ENCODE measurements at regions not wholly inside any gene's neighbourhood (a gene's known extent, or its start where the extent isn't known, plus 50 kb on each side); places are given as distances from the start of the nearest gene placed in this dataset.

DNA sequence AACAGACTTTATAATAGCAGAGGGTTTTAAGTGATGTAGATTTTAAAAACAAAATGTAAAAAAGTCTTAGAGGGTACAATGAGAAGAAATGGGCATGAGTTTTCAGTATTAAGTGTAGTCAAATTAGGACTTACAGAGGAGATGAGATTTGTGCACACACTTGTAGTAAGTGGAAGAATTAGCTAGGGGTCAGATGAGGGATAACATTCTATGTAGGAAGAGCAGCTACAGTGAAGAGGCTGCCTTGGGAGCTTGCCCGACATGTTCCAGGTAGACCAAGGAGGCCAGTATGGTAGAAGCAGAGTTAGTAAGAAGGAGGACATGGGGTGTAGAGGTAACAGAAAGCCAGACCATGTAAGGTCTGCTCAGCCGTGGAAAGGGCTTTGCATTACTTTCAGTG, 189.2 kb upstream of the DSEL start:
- DNase-seq: no peak

DNA sequence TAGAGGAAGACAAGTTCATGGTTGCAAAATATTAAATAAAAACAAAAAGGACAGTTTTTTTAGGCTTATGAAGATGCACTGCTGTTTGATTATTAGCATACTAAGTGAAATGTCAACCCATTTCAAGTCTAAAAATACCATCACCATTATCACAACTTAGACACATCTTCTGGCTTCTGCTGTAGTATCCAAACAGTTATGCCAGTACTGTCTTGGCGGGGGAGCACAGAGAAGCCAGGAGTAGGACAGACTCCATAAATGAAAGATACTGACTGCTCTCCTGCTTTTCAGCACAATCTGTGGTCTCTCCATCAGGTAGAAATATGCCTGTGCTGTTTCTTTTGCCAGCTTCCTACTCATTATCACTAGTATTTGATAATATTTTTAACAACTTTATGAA, 179.2 kb upstream of the DSEL start:
- no peak for DNase-seq

DNA sequence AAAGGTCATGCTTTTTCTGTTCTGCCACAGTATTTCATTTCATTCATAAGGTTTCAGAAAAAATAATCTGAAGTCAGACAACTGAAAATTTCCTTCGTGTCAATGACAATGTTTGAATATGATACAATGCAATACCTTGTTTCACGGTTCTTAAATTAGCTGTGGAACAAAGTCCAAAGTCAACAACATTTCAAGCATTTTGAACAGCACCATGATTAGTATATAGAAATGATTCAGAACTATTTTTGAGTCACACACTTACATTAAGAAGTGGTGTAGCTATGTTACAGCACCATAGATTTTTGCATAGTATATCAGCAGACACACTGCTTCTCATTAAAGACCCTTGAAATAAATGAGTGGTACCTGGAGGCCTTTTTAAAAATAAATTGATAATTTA, 178.3 kb upstream of the DSEL start:
- DNase-seq: no peak

DNA sequence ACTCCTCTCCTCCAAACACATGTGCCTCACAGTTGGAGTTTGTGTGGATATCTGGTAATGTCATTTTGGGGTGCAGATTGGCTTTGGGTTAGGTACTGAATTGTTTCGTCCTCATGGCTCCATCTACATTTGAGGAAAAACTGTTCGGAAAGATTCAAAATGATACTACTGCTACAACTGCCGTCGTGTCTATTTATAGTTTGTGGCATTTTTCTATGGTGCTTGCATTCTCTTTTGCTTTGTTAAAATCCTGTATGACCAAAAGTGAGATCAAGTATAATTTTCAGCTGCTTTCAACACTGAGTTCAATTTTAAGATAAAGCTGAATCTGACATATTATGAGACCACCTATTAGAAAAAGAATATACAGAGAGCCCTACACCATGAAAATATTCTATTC, 176.3 kb upstream of the DSEL start:
- no peak for DNase-seq

DNA sequence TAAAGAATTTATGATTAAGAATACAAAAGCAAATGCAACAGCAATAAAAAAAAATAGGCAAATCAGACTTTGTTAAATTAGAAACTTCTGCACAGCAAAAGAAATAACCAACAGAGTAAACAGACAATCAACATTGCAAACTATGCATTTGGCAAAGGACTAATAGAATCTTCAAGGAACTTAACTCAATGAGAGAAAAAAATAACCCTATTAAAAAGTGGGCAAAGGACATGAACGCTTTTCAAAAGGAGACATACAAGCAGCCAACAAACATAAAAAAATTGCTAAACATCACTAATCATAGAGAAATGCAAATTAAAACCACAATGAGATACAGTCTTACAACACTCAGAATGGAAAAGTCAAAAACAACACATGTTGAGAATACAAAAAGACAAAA, 166.0 kb upstream of the DSEL start:
- DNase-seq: no peak

DNA sequence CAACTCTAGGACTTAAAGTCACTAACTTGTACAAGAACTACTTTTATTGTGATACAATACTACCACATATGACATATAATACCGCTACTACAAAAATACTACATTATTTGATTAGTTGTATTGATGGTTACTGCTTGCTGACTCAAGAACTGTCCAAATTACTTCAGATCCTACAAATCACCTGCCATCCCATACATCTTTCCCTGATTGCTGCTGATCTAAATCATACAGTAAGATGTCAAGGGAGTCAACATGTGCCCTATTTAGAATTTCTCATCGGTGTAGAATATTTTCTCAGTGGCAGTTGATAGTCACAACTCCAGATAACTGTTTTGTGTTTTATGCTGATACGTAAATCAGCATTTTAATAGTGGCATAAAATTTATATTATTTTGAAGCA, 161.0 kb upstream of the DSEL start:
- DNase-seq: no peak

DNA sequence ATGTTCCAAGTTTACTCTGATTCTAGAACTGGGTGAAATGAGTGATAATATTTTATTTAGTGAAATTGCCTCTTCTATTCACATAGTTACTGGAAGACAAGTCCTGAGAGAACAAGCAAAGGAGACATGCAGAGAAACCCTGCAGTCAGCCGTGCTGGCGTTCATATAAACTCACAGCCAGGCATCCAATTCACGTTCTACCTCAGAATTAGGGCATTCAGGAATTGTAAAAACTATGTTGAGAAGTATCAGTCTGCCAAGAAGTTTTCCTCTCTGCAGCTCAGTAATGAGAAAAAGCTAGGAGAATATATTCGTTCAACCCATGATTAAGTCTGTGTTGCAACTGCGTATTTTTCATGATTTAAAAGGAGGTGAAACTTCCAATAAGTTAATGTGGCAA, 156.2 kb upstream of the DSEL start:
- DNase-seq: no peak

DNA sequence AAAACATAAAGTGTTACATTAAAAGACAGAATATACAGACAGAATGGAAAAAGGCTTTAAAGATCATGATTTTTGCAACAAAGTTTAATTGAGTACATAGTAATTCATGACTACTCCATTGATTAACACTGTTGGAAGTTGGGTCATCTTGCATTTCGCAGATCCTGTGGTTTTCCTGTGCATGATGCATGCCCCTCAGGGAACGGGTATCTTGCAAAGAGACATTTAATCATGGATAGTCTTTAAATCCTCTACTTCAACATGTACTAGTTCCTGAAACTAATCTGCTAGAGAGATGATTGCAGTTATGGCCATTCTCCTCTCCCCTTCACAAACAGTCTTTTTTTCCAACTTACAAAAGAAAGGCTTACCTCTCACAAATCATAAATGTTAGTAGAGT, 155.6 kb upstream of the DSEL start:
- no peak for DNase-seq

DNA sequence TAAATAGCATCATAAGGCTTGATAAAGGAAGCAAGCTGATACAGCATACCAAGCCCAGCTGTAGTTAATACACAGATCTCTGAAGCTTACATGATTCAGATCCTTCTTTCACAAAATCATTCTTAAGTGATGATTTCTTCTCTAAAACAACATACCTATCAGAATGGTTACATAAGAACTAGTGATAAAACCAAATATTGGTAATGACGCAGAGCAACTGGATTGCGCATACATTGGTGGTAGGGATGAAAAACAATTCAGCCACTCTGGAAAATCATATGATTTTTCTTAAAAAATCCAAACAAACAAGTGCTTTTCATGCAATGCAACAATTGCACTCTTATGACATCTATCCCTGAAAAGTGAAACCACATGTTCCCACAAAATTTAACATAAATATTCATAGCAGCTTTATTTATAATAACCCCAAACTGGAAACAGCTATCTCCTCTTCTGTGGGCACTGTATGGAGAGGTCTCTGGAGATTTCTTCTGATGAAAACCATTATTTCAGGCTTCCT, 153.6 kb upstream of the DSEL start:
- DNase-seq: no peak

DNA sequence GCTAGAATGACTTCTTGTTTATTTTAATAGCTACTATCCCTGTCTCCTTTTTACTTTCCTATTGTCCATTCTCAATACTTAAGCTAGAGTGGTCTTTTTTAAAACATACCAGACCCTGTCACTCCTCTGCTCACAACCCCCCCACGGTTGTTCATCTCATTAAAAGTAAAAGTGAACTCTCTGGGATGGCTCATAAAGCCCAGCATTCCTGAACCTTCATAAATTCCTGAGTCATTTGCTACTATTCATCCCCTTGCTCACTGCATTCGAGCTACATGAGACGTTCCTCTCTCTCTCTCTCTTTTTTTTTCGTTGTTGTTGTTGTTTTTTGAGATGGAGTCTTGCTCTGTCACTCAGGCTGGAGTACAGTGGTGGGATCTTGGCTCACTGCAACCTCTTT, 148.7 kb upstream of the DSEL start:
- no peak for DNase-seq

DNA sequence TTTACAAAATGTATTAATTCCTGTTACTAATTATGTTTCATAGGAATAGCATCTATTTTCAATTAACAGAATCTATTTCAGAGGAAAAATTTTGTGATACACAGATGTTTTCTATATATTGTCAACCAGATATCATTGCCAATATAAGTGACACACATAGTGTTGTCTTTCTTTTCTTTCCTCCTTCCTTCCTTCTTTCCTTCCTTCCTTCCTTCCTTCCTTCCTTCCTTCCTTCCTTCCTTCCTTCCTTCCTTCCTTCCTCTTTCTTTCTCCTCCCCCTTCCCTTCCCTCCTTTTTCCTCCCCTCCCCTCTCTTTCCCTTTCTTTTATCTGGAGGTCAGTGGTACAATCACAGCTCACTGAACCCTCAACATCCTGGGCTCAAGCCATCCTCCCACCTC, 146.5 kb upstream of the DSEL start:
- DNase-seq: no peak

DNA sequence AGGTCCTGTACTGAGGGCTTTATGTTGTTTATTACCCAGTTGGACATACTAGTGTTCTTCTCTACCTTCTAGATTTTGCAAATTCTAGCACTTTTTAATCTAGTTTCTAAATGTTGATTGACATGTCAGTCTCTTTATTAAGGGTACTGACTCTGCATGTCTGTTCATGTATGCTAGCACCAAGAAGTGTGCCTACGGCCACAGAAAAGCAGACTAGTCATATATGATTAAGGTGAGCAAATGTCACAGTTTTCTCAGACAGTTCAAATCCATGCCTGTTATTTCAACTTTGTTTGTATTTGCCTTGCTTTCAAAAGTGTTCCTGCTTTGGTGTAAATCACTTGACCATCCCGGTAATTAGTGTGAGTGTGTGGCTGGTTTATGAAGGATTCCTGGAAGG, 145.0 kb upstream of the DSEL start:
- no peak for DNase-seq

DNA sequence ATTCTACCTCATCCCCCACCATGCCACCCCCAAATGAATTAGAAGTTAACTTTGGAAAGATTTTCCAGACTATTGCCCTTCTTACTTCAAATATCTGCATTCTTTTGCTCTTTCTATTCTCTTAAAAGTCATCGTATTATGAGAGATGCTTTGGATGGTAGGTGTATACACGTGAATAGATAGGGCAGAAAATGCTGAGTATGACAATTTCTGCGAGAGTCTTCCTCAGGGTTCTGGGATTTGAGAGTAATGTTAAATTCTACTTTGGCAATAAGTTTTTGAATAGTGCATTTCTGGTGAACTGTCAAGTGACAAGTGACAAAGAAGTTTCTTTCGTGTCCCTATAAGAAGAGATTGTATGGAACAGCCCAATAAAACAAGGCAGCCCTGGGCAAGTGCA, 137.6 kb upstream of the DSEL start:
- no peak for DNase-seq

DNA sequence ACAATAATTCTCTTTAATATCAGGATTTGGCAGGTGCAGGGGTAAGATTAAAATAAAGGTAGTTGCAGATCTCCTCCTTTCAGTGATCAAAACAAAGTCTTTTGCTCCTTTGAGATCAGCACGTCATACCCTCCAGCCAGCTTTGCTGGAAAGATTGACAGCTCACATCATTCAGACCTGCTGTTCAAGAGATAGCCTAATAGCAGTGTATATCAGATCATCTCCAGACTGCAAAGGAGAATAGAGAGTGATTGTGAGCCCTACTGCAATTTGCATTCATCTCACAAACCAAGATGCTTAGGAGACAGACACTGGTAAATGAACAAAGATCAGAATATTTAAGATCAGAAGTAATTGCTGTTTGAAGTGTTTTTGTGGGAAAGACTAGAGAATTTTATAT, 135.8 kb upstream of the DSEL start:
- DNase-seq: no peak

DNA sequence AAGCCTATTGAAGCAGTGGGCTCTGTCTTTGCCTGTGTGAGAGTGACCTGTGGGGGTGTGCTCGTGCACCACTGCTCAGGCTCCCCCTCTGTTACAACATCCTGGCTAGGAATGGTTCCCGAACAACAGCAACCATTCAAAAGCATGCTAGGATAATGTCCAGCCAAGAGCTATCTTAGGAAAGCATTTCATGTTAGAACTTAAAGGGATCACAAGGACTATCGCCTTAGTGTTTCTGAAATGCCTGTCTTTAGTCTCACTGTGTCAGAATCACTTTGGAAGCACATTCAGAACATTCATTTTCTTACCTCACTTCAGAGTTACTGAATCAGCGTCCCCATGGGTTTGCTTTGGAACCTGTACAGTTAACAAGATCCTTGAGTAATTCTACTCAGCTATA, 134.9 kb upstream of the DSEL start:
- no peak for DNase-seq

DNA sequence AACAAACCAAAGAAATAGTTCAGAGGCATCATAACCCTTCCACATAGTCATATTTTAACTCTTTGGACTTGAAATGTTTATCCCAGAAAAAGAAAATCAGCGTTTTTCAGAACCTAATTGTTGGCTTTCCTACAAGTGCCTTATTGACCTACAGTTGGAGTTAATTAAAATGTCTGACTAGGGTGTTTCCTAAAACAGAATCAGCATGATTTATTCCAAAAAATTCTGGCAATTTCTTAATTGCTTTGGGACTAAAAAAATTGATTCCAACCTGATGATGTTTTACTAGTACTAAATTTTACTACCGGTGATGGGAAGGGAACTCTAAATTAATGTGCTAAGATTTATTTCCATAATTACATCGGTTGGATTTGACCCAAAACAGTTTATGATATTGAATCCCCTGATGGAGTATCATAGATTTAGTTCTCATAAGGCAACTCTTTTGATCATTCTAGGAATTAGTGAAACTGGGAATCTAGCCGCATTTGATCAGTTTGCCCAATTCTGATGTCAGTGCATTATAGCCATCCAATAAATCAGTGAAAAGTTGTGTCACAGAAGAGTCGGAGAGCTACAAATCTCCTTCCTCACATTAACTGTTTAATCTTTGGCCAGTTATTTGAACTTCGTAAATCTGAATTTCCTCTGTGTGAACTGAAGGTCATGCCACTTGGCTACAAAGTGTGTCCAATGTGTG, 134.3 kb upstream of the DSEL start:
- DNase-seq: no peak

DNA sequence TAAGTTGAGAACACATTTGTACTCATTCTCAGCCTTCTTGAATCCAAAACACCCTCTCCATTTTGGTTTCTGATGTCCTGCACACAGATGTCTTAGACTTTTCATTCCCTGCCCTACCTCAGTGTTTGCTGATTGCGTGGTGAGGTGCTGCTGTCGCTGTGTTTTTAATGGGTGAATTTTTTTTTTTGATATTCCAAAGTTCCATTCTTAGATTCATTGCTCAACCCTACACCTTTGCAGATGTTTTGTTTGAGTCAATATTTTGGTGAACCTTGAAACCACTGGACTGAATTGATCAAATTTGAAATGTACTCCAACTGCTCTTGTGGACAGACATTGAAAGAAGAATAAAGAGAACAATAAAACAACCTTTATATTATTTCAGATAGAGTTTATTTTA, 130.4 kb upstream of the DSEL start:
- DNase-seq: no peak

DNA sequence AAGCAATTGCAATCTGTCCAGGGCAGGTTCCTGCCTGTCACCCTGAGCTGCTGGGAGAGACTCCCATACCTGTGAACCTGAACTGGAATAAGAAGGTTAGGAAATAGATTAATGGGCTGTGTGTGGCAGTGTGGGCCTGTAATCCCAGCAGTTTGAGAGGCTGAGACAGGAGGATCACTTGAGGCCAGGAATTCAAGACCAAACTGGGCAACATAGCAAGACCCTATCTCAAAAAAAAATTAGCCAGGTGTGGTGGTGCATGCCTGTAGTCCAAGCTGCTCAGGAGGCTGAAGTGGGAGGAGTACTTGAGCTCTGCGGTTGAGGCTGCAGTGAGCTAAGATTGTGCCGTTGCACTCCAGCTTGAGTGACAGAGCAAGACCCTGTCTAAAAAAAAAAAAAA, 127.7 kb upstream of the DSEL start:
- DNase-seq: no peak

DNA sequence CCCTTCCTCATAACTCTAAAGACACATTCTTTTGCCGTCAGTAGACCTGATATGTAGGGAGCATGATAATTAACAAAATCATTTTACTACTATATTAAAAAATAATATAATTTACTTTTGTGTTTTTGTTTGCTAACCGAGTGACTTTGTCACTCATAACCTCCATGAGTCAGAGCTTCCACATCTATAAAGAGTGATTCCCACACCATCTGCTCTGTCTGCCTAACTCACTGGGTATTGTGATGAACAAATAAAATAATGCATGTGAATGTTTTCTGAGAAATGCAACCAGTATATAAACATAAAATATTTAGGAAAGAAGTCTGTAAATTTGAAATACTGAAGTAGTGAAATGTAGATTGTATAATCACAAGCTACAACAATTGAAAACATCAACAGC, 123.4 kb upstream of the DSEL start:
- DNase-seq: no peak

DNA sequence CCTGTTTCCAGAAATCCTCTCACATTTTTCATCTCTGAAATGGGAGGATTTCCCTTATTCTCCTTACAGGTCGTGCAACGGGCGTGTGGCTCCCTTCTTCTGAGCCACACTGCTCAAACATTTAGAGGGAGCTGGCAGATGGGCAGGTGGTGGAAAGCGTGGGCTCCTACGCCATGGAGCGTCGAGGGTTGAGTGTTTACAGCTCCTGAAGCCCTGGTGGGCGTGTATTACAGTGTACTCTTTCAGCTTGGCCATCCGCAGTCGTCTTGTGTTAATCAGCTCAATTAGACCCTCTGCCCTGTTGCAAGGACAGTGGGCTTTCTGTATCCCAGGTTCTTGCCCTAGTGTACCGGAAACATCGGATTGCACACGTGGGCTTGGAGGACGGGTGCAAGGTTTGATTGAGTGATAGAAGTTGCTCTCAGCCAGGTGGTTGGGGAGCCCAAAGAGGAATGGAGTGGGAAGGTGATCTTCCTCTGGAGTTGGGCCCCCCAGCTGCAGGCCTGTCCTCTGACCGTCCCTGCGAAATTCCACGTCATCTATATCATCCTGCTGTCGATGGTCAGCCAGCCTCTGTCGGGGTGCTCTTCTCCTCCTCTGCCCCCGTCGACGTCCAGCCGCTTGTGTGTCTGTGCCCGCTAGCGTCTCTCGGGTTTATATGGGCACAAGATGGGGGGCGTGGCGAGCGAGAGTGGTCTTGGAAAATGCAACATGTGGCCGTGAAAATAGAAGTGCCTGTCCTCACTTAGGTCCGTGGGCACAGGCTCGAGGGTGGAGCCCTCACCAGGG, 120.3 kb upstream of the DSEL start:
- DNase-seq: no peak

DNA sequence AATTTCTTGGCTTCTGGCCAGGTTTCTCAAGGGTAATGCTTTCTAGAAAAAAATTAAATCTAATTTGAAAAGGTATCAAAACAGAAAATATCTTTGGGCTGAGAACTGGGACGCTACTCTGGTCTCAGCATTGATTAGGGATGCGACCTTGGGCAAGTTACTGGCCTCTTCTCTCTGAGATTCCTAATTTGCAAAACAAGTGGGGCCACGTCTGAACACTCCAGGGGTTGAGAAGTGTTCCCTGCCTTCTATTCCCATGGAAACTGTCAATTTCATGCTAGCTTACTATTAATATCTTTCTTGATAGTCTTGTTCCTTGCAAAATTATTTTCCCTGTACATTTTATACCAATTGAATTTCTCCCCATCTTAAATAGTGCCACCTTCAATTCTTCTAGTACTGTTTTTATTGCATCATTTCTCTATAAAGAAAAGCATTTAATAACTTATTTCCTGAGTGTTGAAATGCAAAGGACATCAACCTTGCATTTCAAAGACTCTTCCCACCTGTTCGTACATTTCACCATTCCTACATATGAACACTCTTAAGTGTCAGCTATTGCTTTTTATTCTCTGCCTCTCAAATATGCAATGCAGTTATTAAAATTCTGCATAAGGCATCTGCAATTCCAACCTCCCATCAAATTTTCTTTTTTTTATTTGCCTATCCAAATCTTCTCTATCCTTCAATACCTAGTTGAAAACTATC, 118.3 kb upstream of the DSEL start:
- DNase-seq: no peak

DNA sequence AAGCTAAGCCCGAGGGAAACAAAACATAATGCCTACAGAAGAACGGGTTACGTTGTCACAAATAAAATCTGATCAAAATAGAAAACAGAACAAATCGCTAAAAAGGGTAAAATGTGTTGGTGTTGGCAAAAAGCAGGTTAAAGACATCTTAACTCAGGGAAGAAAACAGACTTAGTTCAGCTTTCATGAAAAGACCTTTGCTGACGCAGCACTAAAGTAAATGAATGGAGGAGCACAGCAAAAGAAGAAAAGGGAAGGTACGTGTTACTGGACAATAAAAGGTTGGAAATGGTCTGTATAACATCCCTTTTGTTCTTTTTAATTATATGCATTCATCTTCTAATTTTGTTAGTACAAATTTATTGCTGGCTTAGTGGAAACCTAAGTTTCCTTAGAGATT, 117.4 kb upstream of the DSEL start:
- DNase-seq: no peak

DNA sequence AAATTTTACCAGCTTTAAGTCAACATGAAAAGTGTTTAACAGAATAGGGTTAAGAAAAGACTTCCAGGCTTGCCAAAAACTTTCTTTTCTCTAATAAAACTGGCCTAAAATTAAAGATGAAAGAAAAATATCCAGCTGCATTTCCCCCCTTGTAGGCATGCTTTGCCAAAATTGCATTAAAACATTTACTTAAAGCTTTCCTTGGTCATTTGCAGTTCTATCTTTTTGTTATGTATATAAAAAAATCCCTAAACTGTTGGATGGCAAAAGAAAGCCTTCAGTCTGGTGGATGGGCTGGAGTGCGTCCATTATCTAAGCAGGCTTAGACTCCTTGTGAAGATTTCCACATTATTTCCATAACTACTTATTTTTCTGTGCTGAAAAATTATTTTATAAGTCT, 105.4 kb upstream of the DSEL start:
- no peak for DNase-seq

DNA sequence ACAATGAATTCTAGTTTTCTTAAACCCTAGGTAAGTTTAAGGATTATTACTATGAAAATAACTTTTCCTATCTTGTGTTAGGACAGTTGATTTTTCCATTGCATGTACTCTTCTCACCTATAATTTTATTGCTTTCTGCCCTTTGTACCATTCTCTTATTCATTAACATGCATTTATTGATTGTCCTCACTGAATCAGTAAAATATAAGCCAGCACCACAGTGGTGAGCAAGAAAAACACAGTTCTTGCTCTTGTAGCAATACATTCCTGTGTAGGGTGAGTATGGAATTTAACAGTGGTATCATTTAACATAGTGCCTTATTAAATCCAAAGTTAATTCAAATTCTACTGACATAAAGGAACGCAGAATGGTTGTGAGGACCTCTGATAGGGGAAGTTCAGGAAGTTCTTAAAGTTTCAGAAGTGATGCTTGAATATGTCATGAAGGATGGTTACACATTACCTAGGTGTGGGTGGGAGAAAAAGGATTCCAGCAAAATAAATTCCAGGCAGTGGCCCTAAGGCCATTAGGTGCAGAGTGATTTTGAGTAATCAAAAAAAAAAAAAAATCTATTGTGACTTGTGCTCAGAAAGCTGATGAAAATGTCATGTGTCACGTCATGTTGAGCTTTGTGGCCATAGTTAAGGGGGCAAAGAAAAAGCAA, 104.7 kb upstream of the DSEL start:
- no peak for DNase-seq
